Stimulated activated CD4-positive, alpha-beta T cell treated with anti-CD3 and anti-CD28 coated beads, Interleukin-15, amount 100 ng/mL, for 48 hours (primary cell): ENCODE measurements at regions not wholly inside any gene's neighbourhood (a gene's known extent, or its start where the extent isn't known, plus 50 kb on each side); places are given as distances from the start of the nearest gene placed in this dataset.

ENCODE experiments used
- DNase-seq, 2 donors: peaks; one replicate each; pipeline ENCODE4 v3.0.0-alpha.2; 2020; ENCODE audit warnings: low read depth in 2 of 2

DNA sequence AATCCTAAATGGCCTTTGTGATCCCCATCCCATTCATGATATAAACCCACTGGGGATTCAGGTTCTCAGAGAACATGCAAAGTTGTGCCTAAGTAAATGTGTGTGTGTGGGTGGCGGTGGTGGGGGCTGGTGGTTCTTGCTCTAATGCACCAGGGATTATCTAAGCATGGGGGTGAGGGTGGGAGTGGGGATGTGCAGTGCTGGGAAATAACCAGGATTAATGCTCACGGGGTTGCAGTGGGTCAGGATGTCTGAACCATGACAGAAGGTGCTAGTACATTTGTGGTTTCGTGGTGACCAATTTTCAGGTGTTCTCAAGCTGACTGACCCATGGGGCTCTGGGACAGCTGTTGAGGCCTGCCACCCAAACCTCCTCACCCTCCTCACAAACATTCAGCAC is 101.0 kb downstream of the ZNF608 start:
- no peak for DNase-seq

DNA sequence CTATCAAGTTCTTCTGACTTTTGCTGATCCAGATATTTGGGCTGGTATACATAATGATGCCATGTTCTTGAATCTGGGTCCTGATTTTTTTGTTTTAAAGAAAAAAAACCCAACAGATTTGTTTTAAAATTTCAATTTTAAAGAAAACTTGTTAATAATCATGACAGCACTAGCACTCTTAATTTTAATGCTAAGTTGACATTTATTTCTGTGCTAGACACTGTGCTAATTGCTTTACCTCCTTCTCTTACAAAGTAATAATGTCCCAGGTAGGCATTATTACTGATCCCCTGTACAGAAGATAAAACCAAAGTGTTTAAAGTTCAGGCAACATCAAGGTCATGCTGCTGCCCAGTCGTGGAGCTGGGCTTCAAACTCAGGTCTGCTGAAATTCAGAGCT is 101.9 kb downstream of the ZNF608 start:
- DNase-seq = no peak

DNA sequence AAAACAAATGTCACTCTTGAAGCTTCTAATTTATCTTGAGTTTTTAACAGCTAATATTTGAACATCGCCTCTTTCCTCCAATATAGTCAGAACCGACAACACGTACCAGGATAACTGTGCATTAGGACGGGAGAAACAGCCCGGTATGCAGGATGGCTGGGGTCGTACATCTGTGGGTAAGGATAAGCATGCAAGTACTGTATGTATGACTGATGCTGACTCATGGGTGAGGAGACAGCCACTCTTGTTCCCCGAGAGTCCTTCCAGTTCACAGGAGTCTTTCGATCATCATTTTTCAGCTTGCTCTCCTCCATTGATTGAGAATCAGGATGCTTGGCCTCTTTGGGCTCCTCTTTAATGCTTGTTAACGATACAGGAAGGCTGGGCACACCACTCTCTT is 102.3 kb downstream of the ZNF608 start:
- no peak for DNase-seq

DNA sequence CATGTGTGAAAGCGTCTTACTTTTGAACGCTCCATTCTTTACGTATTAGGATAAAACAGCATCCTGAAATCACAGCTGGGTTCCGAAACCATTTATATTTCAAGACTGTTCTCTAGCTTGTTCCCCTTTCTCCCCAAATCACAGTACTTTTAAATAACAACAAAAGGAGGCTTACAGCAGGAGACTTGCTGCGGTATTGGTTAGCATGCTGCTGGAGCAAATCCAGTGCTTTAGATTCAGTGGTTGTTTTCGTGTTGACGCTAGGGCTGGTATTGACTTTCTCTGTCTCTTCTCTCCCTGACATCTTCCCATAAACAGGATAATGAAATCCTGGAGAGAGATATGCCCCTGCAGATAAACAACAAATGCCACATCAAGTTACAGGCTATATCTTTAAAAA is 103.1 kb downstream of the ZNF608 start:
- DNase-seq = no peak

DNA sequence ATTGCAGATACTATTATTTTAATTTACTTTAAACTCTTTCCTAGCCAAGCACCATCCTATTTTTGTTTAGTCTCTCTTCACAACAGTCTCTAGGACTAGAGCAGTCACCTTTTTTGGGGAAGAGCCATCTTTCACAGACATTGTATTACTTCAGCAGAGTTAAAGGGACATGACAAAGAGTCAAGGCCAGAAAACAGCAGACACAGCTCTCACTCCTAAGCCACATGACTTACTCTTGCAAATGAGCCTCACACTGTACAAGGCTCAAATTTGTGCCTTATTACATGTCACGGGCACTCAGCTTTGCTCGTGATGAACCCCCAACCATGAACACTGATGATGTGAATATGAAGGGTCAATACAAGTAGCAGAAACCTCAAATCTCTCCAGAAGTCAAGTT is 104.3 kb downstream of the ZNF608 start:
- no peak for DNase-seq

DNA sequence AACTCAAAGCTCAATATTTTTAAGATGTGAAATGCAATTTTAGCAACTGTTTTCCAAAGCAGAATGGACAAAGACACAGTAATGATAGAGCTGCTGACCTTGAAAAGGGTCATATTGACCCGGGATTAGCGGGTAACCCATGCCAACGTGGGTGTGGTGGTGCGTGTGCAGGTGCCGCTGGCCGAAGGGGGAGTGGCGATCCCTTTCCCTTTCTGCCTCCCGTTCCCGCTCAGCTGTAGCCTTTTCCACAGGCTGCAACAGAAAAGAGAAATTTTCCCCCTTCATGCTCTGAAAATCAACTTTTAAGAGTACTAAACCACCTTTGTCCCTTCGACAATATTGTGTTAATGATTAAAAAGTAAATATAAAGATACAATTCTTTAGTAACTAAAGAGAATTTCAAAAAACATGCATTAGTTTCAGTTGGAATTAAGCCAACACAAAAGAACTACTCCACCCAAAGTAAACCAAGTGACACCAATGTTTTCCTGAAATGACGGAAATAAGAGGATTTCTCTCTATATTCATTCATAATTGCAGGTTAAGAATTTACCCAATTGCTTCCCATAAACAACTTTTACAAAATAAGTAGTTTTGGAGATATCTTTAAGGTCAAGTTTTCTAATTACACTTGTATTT is 105.2 kb downstream of the ZNF608 start:
- DNase-seq = no peak

DNA sequence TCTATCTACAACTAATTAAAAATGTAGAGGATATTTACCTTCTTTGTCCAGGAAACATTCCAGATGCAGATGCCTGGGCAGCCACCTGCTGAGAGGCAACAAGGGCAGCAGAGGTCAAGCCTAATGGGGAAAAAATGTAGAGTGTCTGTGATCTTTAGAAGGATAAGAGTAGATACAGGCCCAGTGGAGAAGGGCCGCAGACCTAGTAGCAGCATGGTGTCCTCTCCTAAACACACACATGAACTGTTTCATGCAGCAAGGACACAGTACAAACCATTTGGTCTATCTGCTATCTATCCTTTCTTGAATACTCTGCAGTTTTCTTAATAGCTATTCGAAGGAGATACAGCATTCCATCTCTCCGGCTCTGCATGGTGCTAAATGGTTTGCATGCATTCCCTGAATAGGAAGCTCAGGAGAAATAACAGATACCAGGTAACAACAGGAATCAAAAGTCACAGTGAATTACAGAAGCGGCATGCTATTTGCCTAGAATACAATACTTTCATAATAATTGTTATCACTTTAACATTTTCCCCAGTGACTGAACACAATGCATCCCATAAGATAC is 107.3 kb downstream of the ZNF608 start:
- no peak for DNase-seq

DNA sequence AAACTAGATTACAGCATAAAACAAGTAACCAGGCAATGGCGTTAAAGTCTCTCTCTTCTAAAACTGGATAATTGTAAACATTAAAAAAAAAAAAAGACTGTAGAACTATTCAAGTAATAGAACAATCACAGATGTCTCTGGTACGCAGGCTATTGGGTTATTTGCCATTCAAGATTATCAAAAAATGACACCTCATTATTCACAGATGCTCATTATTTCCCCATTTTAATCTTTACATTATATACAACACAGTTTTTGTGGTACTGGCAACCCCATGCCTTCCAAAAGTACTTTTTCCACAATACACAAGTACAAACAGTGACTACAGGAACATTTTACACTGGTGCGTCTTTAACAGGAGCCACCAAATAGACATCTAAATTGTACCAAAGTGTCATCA is 109.4 kb downstream of the ZNF608 start:
- DNase-seq = no peak

DNA sequence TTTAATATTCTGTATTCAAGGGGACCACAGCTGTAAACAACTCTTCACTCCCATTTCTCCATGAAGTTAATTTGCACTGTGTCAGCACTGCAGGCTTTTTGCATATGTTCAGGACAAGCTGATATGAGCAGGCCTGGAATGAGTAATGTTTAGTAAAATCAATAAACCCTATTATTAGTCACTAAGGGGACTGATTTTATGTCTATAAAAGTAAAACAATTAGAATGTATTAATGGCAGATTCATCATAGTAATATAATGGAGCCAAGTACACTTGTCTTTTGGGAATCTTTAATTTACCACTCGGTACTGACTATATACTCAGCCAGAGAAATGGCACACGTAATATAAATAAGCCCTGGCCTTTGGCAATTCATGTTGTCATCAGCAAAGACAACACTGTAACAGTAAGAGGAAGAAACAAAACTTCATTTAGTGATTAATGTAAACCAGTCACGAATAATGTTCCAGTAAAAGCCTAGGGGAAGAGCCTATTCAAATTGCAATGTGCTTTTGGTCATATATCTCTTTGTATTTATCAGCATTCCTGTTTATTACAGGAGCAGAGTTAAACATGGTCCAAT is 111.6 kb downstream of the ZNF608 start:
- DNase-seq = no peak

DNA sequence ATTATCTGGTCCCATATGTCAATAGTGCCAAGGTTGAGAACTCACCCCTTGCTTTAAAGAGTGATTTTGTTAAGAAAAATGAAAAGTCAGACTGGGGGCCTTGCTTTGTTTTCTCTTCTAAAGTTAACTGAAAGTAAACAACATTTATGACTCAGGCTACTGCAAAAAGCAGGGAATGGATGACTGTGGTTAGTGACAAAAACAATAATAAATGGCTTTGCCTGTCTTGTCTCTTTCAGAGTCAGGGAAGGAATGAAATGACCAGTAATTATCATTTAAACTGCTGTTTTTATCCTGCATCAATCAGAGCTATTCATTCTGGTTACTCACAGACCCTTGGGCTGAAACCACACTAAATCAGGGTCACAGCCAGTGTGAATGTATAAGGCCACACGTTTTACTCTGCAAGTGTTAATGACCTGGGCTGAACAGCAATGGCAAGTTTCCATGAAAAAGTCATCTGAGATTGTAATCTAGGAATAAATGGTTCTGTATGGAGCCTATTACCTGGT is 112.2 kb downstream of the ZNF608 start:
- DNase-seq = no peak

DNA sequence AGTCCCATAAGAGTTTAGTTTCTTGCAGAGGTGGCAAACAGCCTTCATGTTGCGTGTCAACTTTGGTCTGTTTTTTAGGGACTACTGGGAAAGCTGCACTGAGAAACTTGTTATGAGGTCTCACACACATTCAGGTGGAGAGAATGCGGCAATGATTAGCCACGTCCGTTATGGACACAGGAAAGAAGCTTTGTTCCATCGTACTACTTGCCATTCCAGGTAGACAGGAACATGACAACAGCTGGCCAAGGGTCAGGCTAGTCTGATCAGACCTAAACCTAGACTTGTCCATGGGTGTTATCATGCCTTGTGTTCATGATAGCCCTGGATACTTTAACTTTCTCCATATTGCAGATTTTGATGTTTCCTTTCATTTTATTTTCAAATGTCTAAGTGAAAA is 113.2 kb downstream of the ZNF608 start:
- DNase-seq = no peak

DNA sequence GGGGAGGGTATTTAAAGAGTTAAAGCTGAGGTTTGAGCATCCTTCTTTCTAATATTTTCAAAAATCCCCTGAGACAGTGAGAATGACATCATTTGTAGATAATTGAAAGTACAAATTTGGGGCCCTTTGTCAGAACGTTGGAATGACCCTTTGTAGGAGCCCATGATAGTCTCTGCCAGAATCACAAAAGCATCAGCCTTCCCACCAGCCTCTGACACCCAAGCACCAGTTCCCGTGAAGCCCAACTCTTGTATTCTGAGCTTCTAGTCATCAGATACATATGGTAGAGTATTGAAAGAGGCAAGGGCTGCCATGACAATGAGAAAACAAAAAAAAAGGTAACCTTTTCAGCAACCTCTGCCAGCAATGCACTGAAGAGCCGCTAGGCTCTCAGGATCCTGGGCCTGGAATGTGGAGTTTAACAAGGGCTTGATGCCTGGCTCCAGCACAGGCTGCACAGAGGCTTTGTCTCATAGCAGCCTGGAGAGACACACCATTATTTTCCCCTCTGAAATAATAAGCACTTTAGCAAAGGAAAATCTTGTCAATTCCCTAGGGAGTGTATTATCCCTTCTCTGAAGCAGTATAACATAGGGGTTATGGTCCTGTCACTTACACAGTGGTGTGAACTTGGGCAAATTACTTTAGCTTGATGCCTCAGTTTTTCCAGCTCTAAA is 114.4 kb downstream of the ZNF608 start:
- no peak for DNase-seq

DNA sequence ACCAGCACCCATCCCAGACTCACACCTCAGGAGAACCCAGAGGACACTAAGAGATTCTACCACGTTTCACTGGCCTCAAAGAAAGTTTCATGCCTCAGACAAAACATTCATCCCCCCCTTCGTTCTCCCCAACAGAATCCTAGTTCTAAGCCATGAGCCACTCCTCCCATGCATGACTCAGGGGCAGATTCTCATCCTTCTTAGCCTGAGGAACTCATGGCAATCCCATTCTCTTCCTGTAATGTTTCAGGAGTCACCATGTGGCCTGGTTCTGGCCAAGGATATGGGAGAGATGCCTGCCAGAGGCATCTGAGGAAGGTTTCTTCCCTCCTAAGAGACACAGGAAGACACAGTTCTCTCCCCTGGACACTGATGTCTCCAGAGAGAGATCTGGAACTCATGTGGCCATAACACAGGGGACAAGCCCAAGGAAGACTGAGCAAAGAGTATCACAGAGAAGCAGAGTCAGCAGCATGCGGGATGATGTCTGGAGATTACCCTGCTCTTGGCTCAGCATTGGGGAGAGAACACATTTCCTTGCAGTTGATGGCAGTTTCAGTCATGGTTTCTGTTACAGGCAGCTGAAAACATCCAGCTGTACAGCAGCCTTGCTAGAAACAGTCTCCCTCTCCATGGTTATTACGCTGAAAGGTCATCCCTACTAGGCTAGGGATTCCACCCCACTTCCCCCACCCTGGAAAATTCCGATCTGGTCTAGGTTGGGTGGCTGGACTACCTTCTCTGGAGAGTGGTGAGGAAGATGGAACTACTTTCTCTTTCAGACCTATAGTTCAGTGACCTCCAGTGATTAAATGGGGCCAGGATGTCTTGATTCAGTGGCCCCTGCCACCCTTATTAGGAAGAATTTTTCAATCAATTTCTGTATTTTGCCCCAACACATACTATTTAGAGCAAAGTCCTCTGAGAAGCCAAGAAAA is 115.4 kb downstream of the ZNF608 start:
- DNase-seq = no peak

DNA sequence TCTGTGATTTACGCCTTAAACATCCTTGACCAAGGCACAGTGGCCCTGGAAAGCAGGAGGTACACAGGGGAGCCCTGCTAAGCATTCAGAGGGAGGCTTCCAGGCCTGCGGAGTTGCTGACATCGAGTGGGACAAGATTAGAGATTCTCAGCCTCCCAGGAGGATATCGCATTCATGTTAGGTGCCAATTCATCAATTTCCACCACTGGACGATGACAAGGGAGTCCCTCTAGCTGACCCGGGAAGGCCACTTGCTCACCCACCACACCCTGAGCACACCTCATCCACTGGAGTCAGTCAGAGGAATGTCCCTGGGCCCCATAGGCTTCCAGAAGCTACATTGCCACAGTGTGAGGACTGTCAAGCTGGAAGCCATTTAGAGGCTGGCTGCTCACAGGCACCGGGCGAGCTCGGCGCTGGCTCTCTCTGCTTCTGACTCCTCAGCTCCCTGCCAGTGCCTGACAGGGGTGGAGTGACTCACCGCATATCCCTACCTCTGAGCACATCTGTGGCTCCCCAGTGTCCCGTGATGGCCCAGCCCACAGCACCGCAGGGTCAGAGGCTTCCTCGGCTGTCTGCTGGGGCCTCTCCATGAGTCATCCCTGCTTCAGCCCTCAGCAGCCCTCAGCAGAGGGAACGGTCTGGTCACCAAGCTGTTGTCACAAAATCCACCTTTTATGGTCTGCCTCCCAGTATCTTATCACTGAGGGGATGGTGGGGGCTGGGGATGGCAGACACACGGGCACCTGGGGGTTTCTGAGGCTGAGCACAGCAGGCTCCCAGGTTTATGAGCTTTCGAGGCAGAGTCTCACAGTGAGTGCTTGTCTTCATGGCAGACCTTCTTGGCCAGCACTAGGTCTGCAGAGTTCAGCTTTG is 117.5 kb downstream of the ZNF608 start:
- no peak for DNase-seq

DNA sequence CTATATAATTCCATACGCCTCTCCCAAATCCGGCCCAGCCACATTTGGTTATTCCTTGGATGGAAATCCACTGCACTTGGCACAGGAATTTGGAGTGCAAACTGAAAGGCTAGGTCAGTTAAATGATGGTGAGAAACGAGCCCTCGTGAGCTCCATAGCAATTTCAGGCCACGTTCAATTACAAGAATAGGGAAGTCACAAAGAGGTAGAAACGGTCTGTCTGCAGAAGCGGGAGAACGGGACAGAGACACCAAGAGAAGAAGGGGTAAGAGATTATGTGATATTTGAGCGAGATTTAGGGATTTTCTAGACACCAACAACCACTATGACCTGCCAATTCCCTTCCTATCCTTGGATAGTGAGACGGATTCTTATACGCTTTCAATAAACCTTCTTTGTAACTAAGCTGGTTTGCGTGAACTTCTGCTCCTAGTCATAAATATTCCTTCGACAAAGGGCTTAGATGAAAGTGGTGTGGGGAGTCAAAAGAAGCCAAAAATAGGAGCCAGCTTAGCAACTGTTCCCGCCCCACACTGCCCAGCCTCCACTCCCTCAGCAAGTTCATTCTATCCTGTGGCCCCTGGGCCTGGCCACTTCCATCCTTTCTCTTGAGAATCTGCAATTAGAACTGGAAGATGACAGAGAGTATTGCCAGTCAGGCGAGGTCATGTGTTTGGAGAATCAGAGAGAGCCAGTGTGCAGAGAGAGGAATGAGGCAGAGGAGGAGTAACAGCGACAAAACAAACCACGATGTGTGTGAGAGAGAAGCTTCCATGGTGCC is 118.4 kb downstream of the ZNF608 start:
- no peak for DNase-seq

DNA sequence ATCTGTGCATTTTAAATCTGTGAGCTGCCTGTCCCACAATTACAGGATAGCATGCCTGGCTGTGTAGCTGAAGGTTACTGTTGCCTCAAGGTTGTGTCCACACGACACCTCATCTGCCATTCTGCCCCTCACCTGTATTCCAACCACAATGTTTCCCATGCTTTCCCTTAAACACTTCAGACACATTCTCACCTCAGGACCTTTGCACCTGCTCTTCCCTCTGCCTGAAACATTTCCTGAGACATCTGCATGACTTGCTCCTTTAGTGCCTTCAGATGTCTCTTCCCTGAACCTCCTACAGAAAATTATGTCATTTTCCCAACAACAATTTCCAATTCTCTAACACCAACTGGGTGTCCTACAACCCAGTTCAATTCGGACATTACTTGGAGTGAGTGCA is 120.4 kb downstream of the ZNF608 start:
- DNase-seq = no peak

DNA sequence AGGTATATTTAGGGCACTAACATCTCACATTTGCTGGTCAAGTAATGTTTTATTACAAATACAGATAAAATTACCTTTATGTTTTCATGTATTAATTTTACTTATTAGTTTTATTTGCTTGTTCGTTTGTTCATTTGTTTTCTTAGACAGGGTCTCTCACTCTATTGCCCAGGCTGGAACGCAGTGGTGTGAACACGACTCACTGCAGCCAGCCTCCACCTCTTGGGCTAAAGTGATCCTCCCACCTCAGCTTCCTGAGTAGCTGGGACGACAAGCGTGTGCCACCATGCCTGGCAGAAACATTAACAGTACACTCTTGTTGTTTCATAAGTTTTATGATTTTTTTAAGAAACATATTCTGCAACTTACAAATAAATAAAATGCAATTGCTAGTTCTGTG is 123.2 kb downstream of the ZNF608 start:
- no peak for DNase-seq

DNA sequence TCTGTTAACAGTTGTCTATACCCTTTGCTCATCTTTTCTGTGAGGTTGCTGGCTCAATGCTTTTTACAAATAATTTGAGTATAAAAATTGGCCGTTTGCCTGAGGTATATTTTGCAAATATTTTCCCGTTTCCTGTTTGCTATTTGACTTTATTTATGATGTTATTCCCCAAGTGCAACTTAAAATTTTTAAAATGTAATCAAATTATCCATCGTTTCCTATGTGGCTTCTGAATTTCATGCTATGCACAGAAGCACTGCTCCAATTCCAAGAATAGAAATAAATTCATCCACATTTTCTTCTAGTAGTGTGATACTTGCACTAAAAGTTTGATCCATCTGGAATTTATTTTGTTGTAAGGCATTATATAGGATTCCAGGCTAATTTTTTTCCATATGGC is 123.6 kb downstream of the ZNF608 start:
- no peak for DNase-seq

DNA sequence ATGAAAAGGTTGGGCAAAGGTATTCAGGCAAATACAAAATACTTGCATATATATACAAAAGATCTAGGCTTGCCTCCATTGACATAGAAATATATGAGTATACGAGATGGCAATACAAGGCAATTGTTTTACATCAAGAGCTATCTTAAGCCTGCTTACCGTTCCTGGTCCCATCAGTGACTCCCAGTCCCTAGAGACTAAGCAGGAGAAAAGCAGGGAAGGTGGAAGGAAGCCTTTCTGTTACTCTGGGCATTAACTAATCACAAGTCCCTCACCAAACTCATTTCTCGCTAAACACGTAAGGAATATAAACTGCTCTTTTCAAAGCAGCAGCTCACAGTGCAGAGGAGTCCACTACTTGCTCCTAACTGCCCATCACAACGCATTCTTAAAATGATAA is 125.2 kb downstream of the ZNF608 start:
- DNase-seq = no peak

DNA sequence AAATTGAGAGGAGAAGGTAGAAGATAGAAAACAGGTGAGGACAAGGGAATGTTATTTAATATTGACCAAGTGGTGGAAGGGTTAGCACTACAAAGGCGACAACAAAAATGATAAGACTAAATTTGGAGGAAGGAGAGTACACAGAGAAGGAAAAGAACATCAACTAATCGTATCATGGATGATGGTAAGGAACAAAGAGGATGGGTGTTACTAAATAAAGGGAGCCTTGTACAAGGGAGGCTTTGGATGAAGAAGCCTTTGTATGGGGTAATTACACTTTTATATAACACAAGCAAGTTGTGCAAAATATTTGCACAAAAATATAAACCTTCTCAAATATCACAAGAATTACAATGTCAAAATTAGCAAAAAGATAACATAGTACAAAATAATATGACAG is 125.7 kb downstream of the ZNF608 start:
- DNase-seq = no peak
